ENCODE measurements at regions not wholly inside any gene's neighbourhood (a gene's known extent, or its start where the extent isn't known, plus 50 kb on each side); places are given as distances from the start of the nearest gene placed in this dataset.
"Not testable (repeated sequence)": the region's sequence is repeated elsewhere in the genome, so short reads cannot be mapped to it uniquely, and the experiment has no call there.

- TF ChIP-seq POLR2A, CTCF (IDR thresholded peaks at IDR 0.05): not testable (repeated sequence)
Observed at GRCh38 chr10:56447613-56448012, 86.6 kb upstream of the ZWINT start.

Data from esophagus squamous epithelium (tissue), 4 donors.